ENCODE measurements at regions not wholly inside any gene's neighbourhood (a gene's known extent, or its start where the extent isn't known, plus 50 kb on each side); places are given as distances from the start of the nearest gene placed in this dataset.

DNA sequence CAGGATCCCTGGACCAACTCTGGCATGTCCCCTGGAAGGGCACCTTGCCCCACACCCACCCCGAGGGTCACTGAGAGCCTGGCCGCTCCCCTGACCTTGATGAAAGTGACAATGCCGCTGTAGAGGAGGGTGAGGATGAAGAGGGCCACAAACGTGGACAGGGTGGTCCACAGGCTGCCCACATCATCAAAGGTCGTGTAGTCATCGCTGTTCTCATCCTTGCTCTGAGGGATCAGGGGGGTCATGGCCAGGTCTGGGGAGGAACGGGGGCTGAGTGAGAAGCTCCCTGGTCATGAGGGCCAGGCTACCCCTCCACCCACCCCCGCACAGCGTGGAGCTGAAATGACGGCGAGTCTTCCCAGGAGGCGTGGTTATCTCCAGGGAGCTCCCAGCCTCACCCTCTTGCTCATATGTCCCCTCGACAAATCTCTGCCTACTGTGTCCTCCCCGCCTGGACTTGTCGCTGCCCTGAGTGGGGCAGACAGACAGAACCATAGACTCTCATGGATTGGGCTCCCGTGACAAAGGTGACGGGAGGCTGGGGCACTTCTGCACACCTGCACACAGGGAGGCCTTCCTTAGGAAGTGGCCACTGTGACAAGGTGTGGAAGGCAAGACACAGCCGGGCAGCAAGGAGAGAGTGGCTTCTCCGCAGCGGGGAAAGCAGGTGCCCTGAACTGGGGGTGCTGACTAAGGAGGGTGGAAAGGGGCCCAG lies 311.1 kb downstream of the TMEM121 start:
- TF ChIP-seq, protein P1, sequence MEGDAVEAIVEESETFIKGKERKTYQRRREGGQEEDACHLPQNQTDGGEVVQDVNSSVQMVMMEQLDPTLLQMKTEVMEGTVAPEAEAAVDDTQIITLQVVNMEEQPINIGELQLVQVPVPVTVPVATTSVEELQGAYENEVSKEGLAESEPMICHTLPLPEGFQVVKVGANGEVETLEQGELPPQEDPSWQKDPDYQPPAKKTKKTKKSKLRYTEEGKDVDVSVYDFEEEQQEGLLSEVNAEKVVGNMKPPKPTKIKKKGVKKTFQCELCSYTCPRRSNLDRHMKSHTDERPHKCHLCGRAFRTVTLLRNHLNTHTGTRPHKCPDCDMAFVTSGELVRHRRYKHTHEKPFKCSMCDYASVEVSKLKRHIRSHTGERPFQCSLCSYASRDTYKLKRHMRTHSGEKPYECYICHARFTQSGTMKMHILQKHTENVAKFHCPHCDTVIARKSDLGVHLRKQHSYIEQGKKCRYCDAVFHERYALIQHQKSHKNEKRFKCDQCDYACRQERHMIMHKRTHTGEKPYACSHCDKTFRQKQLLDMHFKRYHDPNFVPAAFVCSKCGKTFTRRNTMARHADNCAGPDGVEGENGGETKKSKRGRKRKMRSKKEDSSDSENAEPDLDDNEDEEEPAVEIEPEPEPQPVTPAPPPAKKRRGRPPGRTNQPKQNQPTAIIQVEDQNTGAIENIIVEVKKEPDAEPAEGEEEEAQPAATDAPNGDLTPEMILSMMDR (IDR thresholded peaks at IDR 0.05), result no peak
- Histone ChIP-seq H3K36me3 (no peaks in the 10 kb centered on the region), H3K4me3 (no peak overlapping the region), H3K4me1 (no peaks in the 10 kb centered on the region), H3K27me3 (no peaks in the 10 kb centered on the region), H3K27ac (no peak overlapping the region), H3K9me3 (no peaks in the 10 kb centered on the region)
- intact Hi-C loops (cut with DNase I), result no loop called here
- DNase-seq (ENCODE audit: low spot score in 2 of 2), result no peak

DNA sequence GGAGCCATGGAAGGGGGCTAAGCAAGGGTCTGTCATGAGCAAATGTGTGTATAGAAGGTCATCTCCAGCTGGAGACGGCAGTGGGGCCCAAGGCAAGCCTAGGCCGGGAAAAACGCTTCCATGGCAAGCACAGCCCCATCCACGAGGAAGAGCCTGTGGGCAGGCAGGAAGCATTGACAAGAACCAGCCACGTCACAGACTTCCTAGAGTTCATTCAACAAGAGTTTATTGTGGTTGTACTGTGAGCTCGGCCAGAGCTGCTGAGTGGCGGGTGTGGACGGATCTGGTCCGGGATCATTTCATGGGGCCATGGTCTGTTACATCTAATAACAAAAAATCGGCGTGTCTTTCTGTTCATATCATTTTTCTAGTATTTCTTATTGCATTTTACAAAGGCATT lies 311.7 kb downstream of the TMEM121 start:
- intact Hi-C loops (cut with DNase I), result no loop called here
- TF ChIP-seq, protein P1 (IDR thresholded peaks at IDR 0.05), result no peak
- no peaks in the 10 kb centered on the region for H3K9me3 ChIP-seq
- H3K36me3 ChIP-seq, result no peaks in the 10 kb centered on the region
- no peaks in the 10 kb centered on the region for H3K27me3 ChIP-seq
- no peak overlapping the region for H3K27ac ChIP-seq
- no peak for DNase-seq (ENCODE audit: low spot score in 2 of 2)
- H3K4me1 ChIP-seq, result no peaks in the 10 kb centered on the region
- H3K4me3 ChIP-seq, result no peak overlapping the region

DNA sequence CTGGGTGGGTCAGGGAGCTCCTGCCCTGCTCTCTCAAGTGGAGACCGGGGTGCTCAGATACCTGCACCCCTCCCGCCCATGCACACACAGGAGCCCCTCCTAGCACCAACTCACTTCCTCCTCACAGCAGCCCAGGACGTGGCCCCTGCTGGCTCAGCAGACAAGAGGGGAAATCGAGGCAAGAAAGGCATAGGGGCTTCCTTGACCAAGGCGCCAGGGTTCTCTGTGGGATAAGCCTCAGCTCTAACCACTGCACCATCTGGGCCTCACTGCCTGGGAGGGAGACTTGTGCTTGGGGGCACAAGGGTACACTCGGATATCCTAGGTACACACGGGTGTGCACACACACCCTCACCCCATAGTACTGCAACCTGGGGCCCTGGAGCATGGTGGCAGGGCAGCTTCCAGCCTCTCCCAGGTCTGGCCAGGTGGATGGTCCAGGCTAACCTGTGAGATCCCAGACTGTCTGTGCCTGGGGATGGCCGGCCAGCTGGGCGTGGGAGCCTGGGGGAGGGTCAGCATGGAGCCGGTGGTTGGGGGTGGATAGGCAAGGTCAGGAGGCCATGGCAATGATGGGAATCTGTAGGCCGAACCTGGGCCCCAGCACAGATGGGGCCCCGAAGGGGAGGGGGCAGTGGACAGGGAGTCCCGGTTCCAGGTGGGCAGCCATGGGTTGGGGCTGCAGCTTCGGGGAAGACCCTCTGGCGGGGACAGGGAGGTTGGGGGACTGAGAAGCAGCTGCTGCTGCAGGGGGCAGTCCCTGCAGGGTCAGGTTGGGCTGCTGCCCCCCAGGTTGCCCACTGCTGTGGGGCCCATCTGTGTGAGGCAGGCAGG lies 312.4 kb downstream of the TMEM121 start:
- intact Hi-C loops (cut with DNase I), result no loop called here
- Histone ChIP-seq H3K9me3 (no peaks in the 10 kb centered on the region), H3K36me3 (no peaks in the 10 kb centered on the region), H3K4me3 (no peak overlapping the region), H3K4me1 (no peaks in the 10 kb centered on the region), H3K27ac (no peak overlapping the region), H3K27me3 (no peaks in the 10 kb centered on the region)
- TF ChIP-seq, protein P1 (IDR thresholded peaks at IDR 0.05), result no peak
- DNase-seq (ENCODE audit: low spot score in 2 of 2), result no peak

DNA sequence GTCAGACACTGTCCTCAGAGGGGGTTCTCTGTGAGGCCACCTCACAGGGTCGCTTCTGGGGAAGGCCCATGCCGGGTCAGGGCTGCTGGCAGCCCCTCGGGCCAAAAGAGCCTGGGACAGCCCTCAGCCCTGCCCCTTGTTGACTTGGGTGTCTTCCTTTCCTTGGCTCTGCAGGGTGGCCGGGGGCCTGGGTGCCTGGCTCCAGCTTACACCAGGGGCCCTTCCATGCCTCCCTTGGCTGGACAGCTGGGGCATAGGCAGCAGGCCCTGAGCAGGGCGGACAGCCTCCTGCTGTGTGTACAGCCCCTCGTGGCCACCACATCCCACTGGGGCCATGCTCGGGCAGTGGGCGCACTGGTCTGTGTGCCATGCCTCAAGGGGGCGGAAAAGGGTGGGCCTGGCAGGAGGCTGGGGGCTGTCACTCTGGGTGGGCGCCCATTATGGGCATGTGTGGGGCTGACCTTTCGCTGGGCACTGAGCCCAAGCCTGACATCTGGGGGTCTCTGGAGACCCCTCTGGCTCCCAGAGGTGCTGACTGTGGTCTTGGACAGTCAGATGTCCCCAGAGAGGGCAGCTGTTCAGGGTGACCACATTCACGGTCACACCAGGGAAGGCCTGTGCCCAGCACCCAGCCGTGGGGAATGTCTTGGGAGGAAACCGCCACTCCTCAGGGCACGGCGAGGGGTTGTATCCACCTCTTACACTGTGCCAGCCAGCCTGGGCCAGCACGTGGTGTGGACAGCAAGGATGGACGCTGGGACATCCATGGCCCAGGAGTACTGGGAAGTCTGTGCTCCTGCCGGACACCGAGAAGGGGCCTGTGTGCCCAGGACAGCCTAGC lies 313.3 kb downstream of the TMEM121 start:
- TF ChIP-seq, protein P1 (IDR thresholded peaks at IDR 0.05), result no peak
- Histone ChIP-seq H3K36me3 (no peaks in the 10 kb centered on the region), H3K9me3 (no peaks in the 10 kb centered on the region), H3K27ac (no peak overlapping the region), H3K27me3 (no peaks in the 10 kb centered on the region), H3K4me1 (no peaks in the 10 kb centered on the region), H3K4me3 (no peak overlapping the region)
- no peak for DNase-seq (ENCODE audit: low spot score in 2 of 2)
- intact Hi-C loops (cut with DNase I), result no loop called here

DNA sequence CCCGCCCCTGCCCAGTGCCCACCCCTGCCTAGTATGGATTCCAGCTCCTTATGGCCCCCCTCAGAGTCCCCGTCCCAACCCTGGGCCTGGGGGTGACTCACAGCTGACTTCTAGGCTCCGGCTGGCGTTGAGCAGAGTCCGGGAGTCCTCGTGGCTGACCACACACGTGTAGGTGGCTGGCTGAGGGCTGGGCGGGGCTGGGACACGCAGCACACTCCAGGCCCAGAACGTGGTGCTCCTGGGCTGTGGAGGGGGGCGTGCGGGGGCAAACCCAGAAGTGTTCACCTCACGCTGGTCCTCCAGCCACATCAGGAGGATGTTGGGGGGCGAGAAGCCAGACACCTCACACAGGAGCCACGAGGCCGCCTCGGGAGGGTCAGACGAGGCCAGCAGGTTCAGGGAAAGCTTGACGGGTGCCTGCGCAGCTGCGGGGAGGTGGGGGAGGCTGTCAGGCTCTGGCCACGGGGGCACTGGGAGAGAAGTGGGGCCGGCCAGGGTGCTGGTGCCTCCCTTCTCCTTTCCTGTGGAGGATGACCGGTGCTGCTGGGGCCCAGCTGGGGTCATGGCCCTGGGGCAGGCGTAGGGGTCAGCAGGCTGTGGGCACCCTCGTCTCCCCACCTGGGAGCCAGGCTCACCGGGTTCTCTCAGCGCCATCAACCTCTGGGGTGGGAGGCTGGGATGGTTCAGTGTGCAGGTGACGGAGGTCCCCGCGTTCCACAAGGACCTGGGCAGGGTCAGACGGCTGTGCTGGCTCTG lies 314.1 kb downstream of the TMEM121 start:
- no peaks in the 10 kb centered on the region for H3K9me3 ChIP-seq
- TF ChIP-seq, protein P1 (IDR thresholded peaks at IDR 0.05), result no peak
- H3K27me3 ChIP-seq, result no peaks in the 10 kb centered on the region
- intact Hi-C loops (cut with DNase I), result no loop called here
- H3K4me1 ChIP-seq, result no peaks in the 10 kb centered on the region
- no peak overlapping the region for H3K27ac ChIP-seq
- no peaks in the 10 kb centered on the region for H3K36me3 ChIP-seq
- no peak overlapping the region for H3K4me3 ChIP-seq
- DNase-seq (ENCODE audit: low spot score in 2 of 2), result peak in 1 of 2 donors; percentile 50

Data from ascending aorta (tissue), 2 donors.